Suprapubic skin (tissue), 4 donors: ENCODE measurements at regions not wholly inside any gene's neighbourhood (a gene's known extent, or its start where the extent isn't known, plus 50 kb on each side); places are given as distances from the start of the nearest gene placed in this dataset.

ENCODE experiments used
- POLR2A ChIP-seq, 2 donors: fragments of 450-650 bp; IDR thresholded peaks; one replicate each; pipeline ENCODE4 v1.6.1; 2017; ENCODE audit warnings: antibody characterized with exemption in 2 of 2, mild to moderate bottlenecking in 2 of 2, moderate library complexity in 2 of 2
- POLR2AphosphoS5 ChIP-seq, 3 donors: sonication (generic); formaldehyde crosslinking; IDR thresholded peaks; one replicate each; pipeline ENCODE4 v1.6.1; 2017; ENCODE audit warnings: antibody characterized with exemption in 3 of 3
- TF ChIP-seq, protein P1 (sequence below), 2 donors: fragments of 200-600 bp in 1 of 2; fragments of 450-650 bp in 1 of 2; sonication (generic) in 1 of 2; IDR thresholded peaks; one replicate each; pipeline ENCODE4 v1.5.1; 2016 to 2019; ENCODE audit warnings: antibody characterized with exemption in 2 of 2, mild to moderate bottlenecking in 1 of 2, moderate library complexity in 1 of 2

DNA sequence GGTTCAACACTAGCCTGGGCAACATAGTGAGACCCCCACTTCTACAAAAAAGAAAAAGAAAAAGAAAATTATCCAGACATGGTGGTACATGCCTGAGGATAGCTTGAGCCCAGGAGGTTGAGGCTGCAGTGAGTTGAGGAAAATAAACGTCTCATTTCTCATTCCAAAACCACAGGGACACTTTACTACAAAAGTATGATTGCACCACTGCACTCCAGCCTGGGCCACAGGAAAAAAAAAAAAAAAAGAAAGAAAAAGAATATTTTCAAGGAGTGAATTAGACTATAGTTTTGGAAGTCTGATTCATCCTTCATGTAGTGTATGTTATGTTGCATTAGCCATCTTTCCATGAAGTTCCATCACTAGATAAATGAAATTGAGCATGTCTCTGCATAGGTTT is 149.5 kb upstream of the THBS1 start:
- TF ChIP-seq, protein P1, sequence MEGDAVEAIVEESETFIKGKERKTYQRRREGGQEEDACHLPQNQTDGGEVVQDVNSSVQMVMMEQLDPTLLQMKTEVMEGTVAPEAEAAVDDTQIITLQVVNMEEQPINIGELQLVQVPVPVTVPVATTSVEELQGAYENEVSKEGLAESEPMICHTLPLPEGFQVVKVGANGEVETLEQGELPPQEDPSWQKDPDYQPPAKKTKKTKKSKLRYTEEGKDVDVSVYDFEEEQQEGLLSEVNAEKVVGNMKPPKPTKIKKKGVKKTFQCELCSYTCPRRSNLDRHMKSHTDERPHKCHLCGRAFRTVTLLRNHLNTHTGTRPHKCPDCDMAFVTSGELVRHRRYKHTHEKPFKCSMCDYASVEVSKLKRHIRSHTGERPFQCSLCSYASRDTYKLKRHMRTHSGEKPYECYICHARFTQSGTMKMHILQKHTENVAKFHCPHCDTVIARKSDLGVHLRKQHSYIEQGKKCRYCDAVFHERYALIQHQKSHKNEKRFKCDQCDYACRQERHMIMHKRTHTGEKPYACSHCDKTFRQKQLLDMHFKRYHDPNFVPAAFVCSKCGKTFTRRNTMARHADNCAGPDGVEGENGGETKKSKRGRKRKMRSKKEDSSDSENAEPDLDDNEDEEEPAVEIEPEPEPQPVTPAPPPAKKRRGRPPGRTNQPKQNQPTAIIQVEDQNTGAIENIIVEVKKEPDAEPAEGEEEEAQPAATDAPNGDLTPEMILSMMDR (IDR thresholded peaks at IDR 0.05), result no peak
- TF ChIP-seq POLR2A (IDR thresholded peaks at IDR 0.05) (no peak), POLR2AphosphoS5 (IDR thresholded peaks at IDR 0.05) (no peak)
